ENCODE measurements at regions not wholly inside any gene's neighbourhood (a gene's known extent, or its start where the extent isn't known, plus 50 kb on each side); places are given as distances from the start of the nearest gene placed in this dataset.
"Not testable (repeated sequence)": the region's sequence is repeated elsewhere in the genome, so short reads cannot be mapped to it uniquely, and the experiment has no call there.

DNA sequence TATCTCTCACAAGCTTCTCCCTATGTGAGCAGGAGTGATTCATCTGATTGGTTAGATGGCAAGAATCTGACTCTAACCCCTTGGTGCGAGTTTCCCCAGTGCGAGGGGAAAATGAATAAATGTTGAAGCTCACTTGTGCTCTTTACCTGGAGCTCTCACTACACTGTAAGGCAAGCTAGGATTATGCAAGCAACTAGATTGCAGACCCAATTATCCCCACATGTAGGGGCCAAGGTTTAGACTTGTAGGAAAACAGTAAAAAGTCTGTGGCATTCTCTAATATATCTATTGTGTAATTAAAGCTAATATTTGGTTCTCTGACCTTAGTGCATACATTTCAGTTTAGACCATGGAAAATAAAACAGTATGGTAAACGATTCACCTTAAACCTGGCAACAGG, 247.2 kb downstream of the UBE2NL start:
- TF ChIP-seq, protein P1, sequence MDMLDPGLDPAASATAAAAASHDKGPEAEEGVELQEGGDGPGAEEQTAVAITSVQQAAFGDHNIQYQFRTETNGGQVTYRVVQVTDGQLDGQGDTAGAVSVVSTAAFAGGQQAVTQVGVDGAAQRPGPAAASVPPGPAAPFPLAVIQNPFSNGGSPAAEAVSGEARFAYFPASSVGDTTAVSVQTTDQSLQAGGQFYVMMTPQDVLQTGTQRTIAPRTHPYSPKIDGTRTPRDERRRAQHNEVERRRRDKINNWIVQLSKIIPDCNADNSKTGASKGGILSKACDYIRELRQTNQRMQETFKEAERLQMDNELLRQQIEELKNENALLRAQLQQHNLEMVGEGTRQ (IDR thresholded peaks at IDR 0.05) = not testable (repeated sequence)
- not testable (repeated sequence) for TF ChIP-seq SREBF2 (IDR thresholded peaks at IDR 0.05); CTCF (IDR thresholded peaks at IDR 0.05); NR3C1 (IDR thresholded peaks at IDR 0.05); RAD21 (conservative IDR thresholded peaks at IDR 0.05 in 1 of 2, IDR thresholded peaks at IDR 0.05 in 1 of 2)

Measured in A549 (cell line).